Fibroblast of villous mesenchyme (primary cell): ENCODE measurements at regions not wholly inside any gene's neighbourhood (a gene's known extent, or its start where the extent isn't known, plus 50 kb on each side); places are given as distances from the start of the nearest gene placed in this dataset.
"Not testable (repeated sequence)": the region's sequence is repeated elsewhere in the genome, so short reads cannot be mapped to it uniquely, and the experiment has no call there.

Experiments used
- DNase-seq: peaks from one replicate; pipeline ENCODE4 v3.0.0-alpha.2; 2010; ENCODE audit warnings: low read depth
- H3K4me3 ChIP-seq: 2 replicates; pipeline ENCODE4 v1.5.1; 2011; ENCODE audit warnings: low read depth, mild to moderate bottlenecking, low read length
- CTCF ChIP-seq: IDR thresholded peaks from 2 replicates; pipeline ENCODE4 v1.5.1; 2012; ENCODE audit warnings: low read depth, mild to moderate bottlenecking, low read length; ENCODE audit not compliant: insufficient read depth

GRCh38 chr1:149841597-149842238 is 57.6 kb upstream of the BOLA1 start:
- not testable (repeated sequence) for DNase-seq, H3K4me3 ChIP-seq

- H3K4me3 ChIP-seq, DNase-seq: not testable (repeated sequence)
Measured at GRCh38 chr1:149842458-149843064, 56.8 kb upstream of the BOLA1 start.

- DNase-seq, result peak; percentile 13
- peak overlapping the region; percentile 76 for H3K4me3 ChIP-seq
- no peak for TF ChIP-seq CTCF
Measured at GRCh38 chr1:149843431-149844041, 55.8 kb upstream of the BOLA1 start.

- no peak for TF ChIP-seq CTCF
- peak overlapping the region; percentile 76 for H3K4me3 ChIP-seq
- peak; percentile 54 for DNase-seq
Measured at GRCh38 chr1:149844101-149844500, 55.3 kb upstream of the BOLA1 start.

- TF ChIP-seq CTCF, result no peak
- no peak for DNase-seq
- H3K4me3 ChIP-seq, result peak overlapping the region; percentile 76
Measured at GRCh38 chr1:149844650-149845255, 54.6 kb upstream of the BOLA1 start.

- peak; percentile 16 for DNase-seq
- no peak for TF ChIP-seq CTCF
- no peak overlapping the region for H3K4me3 ChIP-seq
Measured at GRCh38 chr1:149845416-149845815, 54.0 kb upstream of the BOLA1 start.

GRCh38 chr1:149846042-149846441 is 53.3 kb upstream of the BOLA1 start:
- no peak for DNase-seq
- H3K4me3 ChIP-seq, result no peak overlapping the region
- TF ChIP-seq CTCF, result no peak
